ENCODE measurements at regions not wholly inside any gene's neighbourhood (a gene's known extent, or its start where the extent isn't known, plus 50 kb on each side); places are given as distances from the start of the nearest gene placed in this dataset.
"Not testable (repeated sequence)": the region's sequence is repeated elsewhere in the genome, so short reads cannot be mapped to it uniquely, and the experiment has no call there.

DNA sequence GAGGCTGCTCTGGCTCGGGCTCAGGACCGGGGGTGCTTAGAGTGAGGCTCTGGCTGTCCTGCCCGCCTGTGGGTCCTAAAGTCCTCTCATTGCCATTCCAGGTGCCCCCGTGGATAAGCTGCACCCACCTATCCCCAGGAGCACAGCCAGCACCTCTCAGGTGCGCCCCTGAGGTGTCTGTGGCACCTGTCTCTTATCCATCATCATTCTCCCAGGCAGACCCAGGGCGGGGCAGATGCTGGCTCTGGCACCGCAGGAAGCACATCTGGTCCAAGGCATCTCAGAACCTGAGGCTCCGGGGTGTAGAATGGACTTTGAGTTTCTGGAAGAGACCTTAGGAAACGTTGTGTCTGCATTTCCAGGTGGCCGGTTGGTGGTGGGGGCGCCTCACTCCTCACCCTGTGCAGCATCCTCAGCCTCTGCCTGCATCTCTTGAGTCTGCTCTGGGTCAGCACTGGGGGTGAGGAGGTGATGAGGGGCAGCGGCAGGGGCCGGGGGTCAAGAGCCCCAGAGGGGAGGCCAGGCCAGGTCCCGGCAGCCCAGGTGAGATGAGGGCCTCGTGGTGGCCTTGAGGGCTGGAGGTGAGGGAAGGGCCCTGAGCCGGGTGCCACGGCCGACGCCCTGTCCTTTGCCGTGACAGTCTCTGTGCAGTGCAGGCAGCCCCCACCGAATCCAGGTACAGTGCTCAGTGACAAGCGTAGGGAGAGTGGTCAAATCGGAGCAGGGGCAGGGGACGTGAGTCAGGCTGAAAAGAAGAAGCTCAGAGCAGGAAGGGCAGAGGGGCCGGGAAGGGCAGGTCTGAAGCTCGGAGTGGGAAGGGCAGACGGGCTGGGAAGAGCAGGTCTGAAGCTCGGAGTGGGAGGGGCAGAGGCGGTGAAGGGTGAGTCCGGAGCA, 173.5 kb downstream of the NPIPB11 start:
- H3K4me3 ChIP-seq = no peak overlapping the region
- H3K36me3 ChIP-seq = no peaks in the 10 kb centered on the region
- no peak for TF ChIP-seq POLR2A (IDR thresholded peaks at IDR 0.05)
- TF ChIP-seq, protein P1, sequence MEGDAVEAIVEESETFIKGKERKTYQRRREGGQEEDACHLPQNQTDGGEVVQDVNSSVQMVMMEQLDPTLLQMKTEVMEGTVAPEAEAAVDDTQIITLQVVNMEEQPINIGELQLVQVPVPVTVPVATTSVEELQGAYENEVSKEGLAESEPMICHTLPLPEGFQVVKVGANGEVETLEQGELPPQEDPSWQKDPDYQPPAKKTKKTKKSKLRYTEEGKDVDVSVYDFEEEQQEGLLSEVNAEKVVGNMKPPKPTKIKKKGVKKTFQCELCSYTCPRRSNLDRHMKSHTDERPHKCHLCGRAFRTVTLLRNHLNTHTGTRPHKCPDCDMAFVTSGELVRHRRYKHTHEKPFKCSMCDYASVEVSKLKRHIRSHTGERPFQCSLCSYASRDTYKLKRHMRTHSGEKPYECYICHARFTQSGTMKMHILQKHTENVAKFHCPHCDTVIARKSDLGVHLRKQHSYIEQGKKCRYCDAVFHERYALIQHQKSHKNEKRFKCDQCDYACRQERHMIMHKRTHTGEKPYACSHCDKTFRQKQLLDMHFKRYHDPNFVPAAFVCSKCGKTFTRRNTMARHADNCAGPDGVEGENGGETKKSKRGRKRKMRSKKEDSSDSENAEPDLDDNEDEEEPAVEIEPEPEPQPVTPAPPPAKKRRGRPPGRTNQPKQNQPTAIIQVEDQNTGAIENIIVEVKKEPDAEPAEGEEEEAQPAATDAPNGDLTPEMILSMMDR (IDR thresholded peaks at IDR 0.05) = no peak
- no peak for TF ChIP-seq POLR2AphosphoS5 (IDR thresholded peaks at IDR 0.05)
- TF ChIP-seq EP300 (IDR thresholded peaks at IDR 0.05) = no peak
- no peaks in the 10 kb centered on the region for H3K9me3 ChIP-seq
- H3K4me1 ChIP-seq = peaks cover 0 to 13% (median 2%) of the 10 kb centered on the region in 4 donors
- intact Hi-C loops (cut with DNase I) = no loop called here
- WGBS, 2 donors = 60 to 88% methylated on average over 30 of the region's 30 CpGs
- H3K27ac ChIP-seq = no peak overlapping the region
- H3K27me3 ChIP-seq = no peaks in the 10 kb centered on the region
- peak; percentile 55 for DNase-seq

DNA sequence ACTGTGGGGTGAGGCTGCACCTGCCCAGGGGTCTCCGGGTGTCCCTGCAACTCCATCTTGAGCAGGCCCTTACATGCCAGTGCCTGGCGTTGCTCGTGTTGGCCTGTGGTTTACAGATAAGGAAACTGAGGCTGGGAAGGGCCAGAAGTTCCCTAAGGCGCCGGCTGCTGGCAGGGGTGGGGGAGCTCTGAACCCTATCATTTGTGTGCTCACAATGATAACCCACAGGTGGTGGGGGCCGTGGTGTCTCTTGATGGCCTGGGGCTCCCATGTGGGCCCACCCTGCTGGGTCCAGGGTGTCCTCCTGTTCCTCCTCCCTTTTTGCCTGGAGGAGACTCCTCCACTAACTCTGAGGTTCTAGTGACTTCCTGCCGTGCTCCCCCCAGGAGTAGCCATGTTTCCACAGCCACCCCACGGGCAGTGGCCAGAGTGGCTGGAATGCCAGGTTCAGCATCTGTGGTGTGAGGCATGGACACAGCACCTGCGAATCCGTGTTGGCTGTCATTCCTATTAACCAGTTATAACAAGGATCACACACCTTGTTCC, 174.3 kb downstream of the NPIPB11 start:
- WGBS, 2 donors = 83 to 93% methylated on average over 10 of the region's 10 CpGs
- peak; percentile 45 for DNase-seq

DNA sequence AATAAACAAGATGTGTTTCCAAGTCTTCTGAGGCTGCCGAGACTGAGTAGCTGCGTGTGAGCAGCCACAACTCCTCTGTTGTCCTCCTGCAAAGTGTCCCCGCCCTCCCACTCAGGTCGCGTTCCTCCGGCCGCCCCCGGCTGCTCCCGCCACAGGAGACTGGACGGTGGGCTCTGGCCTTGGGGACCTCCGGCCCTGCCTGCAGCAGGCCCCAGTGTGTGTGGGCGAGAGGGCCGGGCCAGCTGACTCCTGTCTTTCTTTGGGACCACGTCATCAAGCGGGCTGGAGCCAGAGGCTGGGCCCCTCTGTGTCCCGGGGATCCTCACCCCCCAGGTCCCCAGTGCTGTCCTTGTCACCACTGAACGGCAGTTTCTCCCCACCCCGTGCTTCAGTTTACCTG, 175.3 kb downstream of the NPIPB11 start:
- peak; percentile 67 for DNase-seq
- peak overlapping the region in 1 of 4 donors; percentile 30 for H3K27ac ChIP-seq
- WGBS, 2 donors = 76 to 77% methylated on average over 18 of the region's 18 CpGs
- no peak for TF ChIP-seq POLR2A (IDR thresholded peaks at IDR 0.05)
- TF ChIP-seq EP300 (IDR thresholded peaks at IDR 0.05) = no peak
- TF ChIP-seq, protein P1 (IDR thresholded peaks at IDR 0.05) = no peak
- no peak for TF ChIP-seq POLR2AphosphoS5 (IDR thresholded peaks at IDR 0.05)
- peaks cover 0 to 13% (median 4%) of the 10 kb centered on the region in 4 donors for H3K4me1 ChIP-seq
- intact Hi-C loops (cut with DNase I) = no loop called here
- H3K9me3 ChIP-seq = no peaks in the 10 kb centered on the region
- no peaks in the 10 kb centered on the region for H3K36me3 ChIP-seq
- no peak overlapping the region for H3K4me3 ChIP-seq
- no peaks in the 10 kb centered on the region for H3K27me3 ChIP-seq

More for the DNA sequence above, 174.3 kb downstream of the NPIPB11 start:
- intact Hi-C loops (cut with DNase I); H3K27ac ChIP-seq; H3K4me3 ChIP-seq; H3K36me3 ChIP-seq; H3K9me3 ChIP-seq; H3K27me3 ChIP-seq: not testable (repeated sequence)
- peaks cover 0 to 13% (median 4%) of the 10 kb centered on the region in 4 donors for H3K4me1 ChIP-seq

DNA sequence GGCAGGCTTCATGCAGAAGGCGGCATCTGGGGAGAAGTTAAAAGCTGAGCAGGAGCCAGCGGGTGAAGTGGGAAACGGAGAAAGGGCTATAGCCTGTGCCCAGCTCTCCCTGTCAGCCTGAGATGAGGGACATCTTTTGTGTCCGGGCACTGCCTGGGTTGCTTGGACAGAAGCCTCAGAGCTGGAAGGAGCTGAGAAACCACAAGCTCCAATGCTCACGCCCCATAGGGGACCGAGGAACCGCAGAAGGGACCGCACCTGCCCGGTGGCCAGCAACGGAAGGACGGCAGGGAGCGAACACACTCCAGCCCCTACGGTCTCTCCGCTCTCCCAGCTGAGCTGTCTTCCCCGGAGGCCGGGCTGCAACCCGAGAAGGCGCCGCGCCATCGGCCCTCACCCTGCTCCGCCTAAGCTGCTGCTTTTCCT, 175.8 kb downstream of the NPIPB11 start:
- Histone ChIP-seq H3K4me1 (peaks cover 0 to 13% (median 4%) of the 10 kb centered on the region in 4 donors), H3K9me3 (no peaks in the 10 kb centered on the region), H3K36me3 (no peaks in the 10 kb centered on the region), H3K27me3 (no peaks in the 10 kb centered on the region), H3K27ac (peak overlapping the region in 1 of 4 donors; percentile 30), H3K4me3 (no peak overlapping the region)
- DNase-seq = no peak
- no peak for TF ChIP-seq EP300 (IDR thresholded peaks at IDR 0.05)
- TF ChIP-seq POLR2AphosphoS5 (IDR thresholded peaks at IDR 0.05) = no peak
- TF ChIP-seq, protein P1 (IDR thresholded peaks at IDR 0.05) = no peak
- no peak for TF ChIP-seq POLR2A (IDR thresholded peaks at IDR 0.05)
- WGBS, 2 donors = 82 to 90% methylated on average over 22 of the region's 22 CpGs
- intact Hi-C loops (cut with DNase I) = no loop called here

DNA sequence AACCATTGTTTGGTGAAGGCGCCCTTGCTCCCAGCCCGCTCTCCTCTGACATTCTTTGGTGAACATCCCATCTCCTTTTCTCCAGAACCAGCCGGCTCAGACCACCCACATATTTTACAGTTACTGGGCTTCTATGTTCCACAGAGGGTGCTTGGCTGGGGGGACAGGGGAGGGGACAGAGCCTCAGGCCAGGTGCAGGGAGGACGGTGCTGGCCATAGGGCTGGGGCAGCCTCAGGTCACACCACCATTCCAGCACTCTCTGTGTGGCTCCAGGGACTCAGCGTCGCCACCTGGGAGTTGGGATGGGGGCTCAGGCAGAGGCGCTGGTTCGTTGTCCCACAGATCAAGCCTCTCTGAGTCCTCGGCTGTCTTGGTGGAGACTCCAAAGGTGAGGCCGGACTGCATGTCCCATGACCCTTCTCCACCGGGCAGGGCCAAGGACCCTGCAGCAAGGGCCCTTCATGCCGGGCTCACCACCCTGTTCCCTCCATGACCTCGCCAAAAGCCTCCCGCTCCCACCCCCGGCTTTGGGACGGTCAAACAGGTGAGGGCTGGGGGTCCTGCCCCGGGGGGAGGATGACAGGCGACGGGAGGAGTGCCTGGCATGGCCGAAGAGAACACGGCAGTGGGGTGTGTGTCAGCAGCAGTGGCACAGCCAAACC, 176.4 kb downstream of the NPIPB11 start:
- WGBS, 2 donors = 93 to 94% methylated on average over 21 of the region's 21 CpGs
- H3K9me3 ChIP-seq; H3K4me3 ChIP-seq; DNase-seq; intact Hi-C loops (cut with DNase I); H3K36me3 ChIP-seq; H3K27me3 ChIP-seq: not testable (repeated sequence)
- Histone ChIP-seq H3K27ac (peak overlapping the region in 1 of 4 donors; percentile 30), H3K4me1 (peaks cover 0 to 13% (median 4%) of the 10 kb centered on the region in 4 donors)

DNA sequence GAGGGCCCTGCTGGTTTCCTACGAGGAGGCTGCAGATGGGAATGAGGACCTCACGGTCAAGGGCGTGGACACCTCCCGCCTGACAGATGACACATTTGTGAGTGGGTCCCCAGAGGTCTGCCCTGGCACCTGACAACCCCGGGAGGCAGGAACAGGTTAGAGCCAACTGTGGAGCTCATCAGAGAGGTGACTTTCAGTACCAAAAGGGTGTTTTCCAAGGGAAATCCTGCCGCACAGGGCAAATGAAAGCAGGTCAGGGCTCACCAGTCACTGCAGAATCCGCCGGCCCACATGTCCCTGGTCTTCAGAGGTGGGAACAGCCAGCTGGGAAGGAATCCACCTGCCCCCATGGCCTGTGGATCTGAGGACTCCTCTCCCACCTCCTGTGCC, 176.9 kb downstream of the NPIPB11 start:
- H3K4me3 ChIP-seq, H3K27me3 ChIP-seq, H3K9me3 ChIP-seq, H3K36me3 ChIP-seq, DNase-seq, H3K27ac ChIP-seq: not testable (repeated sequence)
- peaks cover 0 to 13% (median 4%) of the 10 kb centered on the region in 4 donors for H3K4me1 ChIP-seq
- WGBS, 2 donors = 88 to 89% methylated on average over 8 of the region's 8 CpGs
- intact Hi-C loops (cut with DNase I) = loop anchor here (10.0 kb wide), 1 partner anchor 115 kb away; no protein-coding TSS in a partner anchor

DNA sequence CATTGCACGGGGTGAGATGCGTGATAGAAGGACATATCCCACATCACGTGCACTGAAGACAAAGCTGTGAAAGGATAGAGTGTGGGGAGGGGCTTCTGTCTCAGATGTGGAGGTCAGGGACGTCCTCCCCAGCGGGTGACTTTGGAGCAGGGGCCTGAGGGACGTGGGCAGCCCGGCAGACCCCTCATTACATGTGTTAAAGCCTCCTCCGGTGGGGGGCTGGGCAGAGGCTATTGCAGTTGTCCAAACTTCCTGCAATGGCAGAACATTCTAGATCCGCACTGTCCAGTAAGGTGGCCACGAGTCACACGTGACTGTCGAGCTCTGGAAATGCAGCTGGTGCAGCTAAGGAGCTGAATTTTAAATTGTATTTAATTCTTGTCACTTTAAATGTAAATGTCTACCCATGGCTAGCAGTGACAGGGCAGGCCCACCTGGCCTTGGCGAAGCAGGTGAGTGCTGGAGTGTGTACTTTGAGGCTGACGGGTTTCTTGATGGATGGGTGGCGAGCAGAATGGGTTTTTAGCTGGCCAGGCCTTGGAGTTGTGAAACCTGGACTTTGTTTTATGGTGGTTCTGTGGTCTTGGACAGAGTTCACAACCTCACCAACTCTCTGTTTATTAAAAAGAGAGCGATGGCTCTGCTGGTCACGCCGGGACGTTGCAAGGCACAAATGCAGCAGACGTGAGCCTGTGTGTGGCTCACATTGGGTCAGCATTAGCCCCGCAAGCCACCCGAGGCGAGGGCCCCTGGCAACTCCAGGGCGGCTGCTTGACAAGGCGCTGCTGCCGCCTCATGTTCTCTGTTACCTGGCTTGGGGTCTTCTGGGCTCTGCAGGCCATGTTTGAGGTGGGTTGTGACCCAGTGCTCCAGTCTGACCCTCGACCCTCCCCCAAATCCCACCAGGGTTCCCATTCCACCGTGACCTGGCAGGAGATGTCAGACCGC, 177.6 kb downstream of the NPIPB11 start:
- H3K27ac ChIP-seq = peak overlapping the region in 1 of 4 donors; percentile 10
- intact Hi-C loops (cut with DNase I) = loop anchor here (10.0 kb wide), 1 partner anchor 114 kb away; no protein-coding TSS in a partner anchor
- DNase-seq, H3K36me3 ChIP-seq, H3K27me3 ChIP-seq, H3K4me3 ChIP-seq, H3K9me3 ChIP-seq: not testable (repeated sequence)
- H3K4me1 ChIP-seq = peaks cover 0 to 13% (median 4%) of the 10 kb centered on the region in 4 donors
- WGBS, 2 donors = 69 to 91% methylated on average over 28 of the region's 29 CpGs

Data from sigmoid colon (tissue), 6 donors.